Hepatocyte (in vitro differentiated cells): ENCODE measurements at regions not wholly inside any gene's neighbourhood (a gene's known extent, or its start where the extent isn't known, plus 50 kb on each side); places are given as distances from the start of the nearest gene placed in this dataset.
A peak's percentile ranks its signal among the peaks of the same experiment; 100 is the strongest.

Experiments
- DNase-seq: peaks from one replicate; pipeline ENCODE4 v3.0.0-alpha.2; 2016; ENCODE audit warnings: low spot score
- H2AFZ ChIP-seq: fragments of 200-600 bp; sonication (generic); 2 replicates; pipeline ENCODE4 v1.6.0; 2016; ENCODE audit warnings: antibody characterized with exemption, mild to moderate bottlenecking
- H3K27ac ChIP-seq: fragments of 200-600 bp; sonication (generic); 2 replicates; pipeline ENCODE4 v1.5.1; 2016; ENCODE audit warnings: mild to moderate bottlenecking
- H3K27me3 ChIP-seq: fragments of 200-600 bp; sonication (generic); 2 replicates; pipeline ENCODE4 v1.6.1; 2016
- H3K36me3 ChIP-seq: fragments of 200-600 bp; sonication (generic); replicated peaks from 2 replicates; pipeline ENCODE4 v1.5.1; 2016; ENCODE audit warnings: low read depth; ENCODE audit not compliant: insufficient read depth
- H3K4me1 ChIP-seq: fragments of 200-600 bp; sonication (generic); 2 replicates; pipeline ENCODE4 v1.5.1; 2016; ENCODE audit warnings: mild to moderate bottlenecking, moderate library complexity; ENCODE audit not compliant: insufficient read depth
- H3K4me2 ChIP-seq: fragments of 200-600 bp; sonication (generic); 2 replicates; pipeline ENCODE4 v1.6.0; 2016
- H3K4me3 ChIP-seq: fragments of 200-600 bp; sonication (generic); 2 replicates; pipeline ENCODE4 v1.5.1; 2016; ENCODE audit warnings: mild to moderate bottlenecking
- H3K79me2 ChIP-seq: fragments of 200-600 bp; sonication (generic); 2 replicates; pipeline ENCODE4 v1.6.0; 2017; ENCODE audit warnings: mild to moderate bottlenecking
- H3K9me2 ChIP-seq: fragments of 200-600 bp; sonication (generic); replicated peaks from 2 replicates; pipeline ENCODE4 v1.6.0; 2017; ENCODE audit warnings: mild to moderate bottlenecking; ENCODE audit not compliant: insufficient read depth
- H3K9me3 ChIP-seq: fragments of 200-600 bp; sonication (generic); 2 replicates; pipeline ENCODE4 v1.5.1; 2016; ENCODE audit warnings: low read depth, mild to moderate bottlenecking
- H4K20me1 ChIP-seq: fragments of 200-600 bp; sonication (generic); 2 replicates; pipeline ENCODE4 v1.6.0; 2016; ENCODE audit warnings: mild to moderate bottlenecking; ENCODE audit not compliant: insufficient read depth, poor library complexity, severe bottlenecking
- EZH2 ChIP-seq: fragments of 200-600 bp; sonication (generic); IDR thresholded peaks from 2 replicates; pipeline ENCODE4 v1.6.1; 2016; ENCODE audit warnings: antibody characterized with exemption, mild to moderate bottlenecking, borderline replicate concordance
- EZH2phosphoT487 ChIP-seq: fragments of 200-600 bp; sonication (generic); IDR thresholded peaks from one replicate; pipeline ENCODE4 v1.6.1; 2018; ENCODE audit warnings: antibody characterized with exemption, mild to moderate bottlenecking, low read depth, moderate library complexity; ENCODE audit not compliant: unreplicated experiment, severe bottlenecking
- WGBS: methylation state at CpG from one replicate; pipeline ENCODE4 v1.1.6; 2016; ENCODE audit warnings: low lambda C conversion rate; ENCODE audit errors: missing lambda C conversion rate; 5-methylcytosine and 5-hydroxymethylcytosine counted together
- TF ChIP-seq, protein P1 (sequence below): fragments of 200-600 bp; sonication (generic); IDR thresholded peaks from 2 replicates; pipeline ENCODE4 v1.5.1; 2016; ENCODE audit warnings: antibody characterized with exemption, mild to moderate bottlenecking; ENCODE audit not compliant: poor library complexity

DNA sequence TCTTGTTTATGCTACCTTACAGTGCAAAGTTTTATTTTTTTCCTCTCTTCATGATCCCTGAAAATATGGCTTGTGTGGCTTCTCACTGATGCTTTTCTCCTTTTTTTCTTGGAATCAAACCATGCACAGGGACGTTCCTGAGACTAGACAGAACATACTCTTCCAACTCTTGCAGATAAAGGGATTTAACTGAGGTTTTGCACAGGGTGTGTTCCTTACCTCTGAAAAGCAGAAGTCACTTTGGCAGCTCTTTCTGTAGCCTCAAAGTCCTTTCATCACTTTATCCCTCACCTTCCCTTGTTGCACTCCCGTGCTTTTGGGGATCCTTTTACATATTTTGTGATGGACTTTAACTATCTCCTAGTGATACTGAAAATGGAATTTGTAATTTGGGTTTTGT is 300.1 kb downstream of the SPRY1 start:
- H3K27me3 ChIP-seq: no peaks in the 10 kb centered on the region
- TF ChIP-seq, protein P1, sequence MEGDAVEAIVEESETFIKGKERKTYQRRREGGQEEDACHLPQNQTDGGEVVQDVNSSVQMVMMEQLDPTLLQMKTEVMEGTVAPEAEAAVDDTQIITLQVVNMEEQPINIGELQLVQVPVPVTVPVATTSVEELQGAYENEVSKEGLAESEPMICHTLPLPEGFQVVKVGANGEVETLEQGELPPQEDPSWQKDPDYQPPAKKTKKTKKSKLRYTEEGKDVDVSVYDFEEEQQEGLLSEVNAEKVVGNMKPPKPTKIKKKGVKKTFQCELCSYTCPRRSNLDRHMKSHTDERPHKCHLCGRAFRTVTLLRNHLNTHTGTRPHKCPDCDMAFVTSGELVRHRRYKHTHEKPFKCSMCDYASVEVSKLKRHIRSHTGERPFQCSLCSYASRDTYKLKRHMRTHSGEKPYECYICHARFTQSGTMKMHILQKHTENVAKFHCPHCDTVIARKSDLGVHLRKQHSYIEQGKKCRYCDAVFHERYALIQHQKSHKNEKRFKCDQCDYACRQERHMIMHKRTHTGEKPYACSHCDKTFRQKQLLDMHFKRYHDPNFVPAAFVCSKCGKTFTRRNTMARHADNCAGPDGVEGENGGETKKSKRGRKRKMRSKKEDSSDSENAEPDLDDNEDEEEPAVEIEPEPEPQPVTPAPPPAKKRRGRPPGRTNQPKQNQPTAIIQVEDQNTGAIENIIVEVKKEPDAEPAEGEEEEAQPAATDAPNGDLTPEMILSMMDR: no peak
- TF ChIP-seq EZH2phosphoT487 (no peak), EZH2 (no peak)
- no peaks in the 10 kb centered on the region for H3K9me2 ChIP-seq
- H4K20me1 ChIP-seq: no peaks in the 10 kb centered on the region
- H3K4me3 ChIP-seq: no peak overlapping the region
- WGBS: 51% methylated on average over 2 of the region's 2 CpGs
- no peaks in the 10 kb centered on the region for H3K36me3 ChIP-seq
- H2AFZ ChIP-seq: no peak overlapping the region
- no peak for DNase-seq
- H3K4me2 ChIP-seq: no peak overlapping the region
- no peak overlapping the region for H3K27ac ChIP-seq
- H3K4me1 ChIP-seq: peaks cover 3% of the 10 kb centered on the region
- no peaks in the 10 kb centered on the region for H3K9me3 ChIP-seq
- H3K79me2 ChIP-seq: no peaks in the 10 kb centered on the region

DNA sequence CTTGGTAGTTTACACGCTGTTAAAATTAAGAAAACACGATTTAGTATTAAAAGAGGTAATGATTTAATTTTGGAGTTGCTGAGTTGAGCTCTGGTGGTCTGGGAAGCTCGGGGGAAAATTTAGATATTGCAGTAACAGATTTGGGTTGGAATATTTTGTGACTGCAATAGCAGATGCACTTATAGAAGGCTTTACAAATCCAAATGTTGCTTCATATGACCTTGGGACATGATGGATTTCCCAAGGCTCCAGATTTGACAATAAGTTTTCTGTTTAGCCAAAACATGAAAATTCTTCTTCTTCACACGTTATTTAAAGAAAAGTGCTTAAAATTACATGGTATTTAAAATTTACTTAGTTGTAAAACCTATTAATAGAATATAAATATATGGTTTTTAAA is 302.0 kb downstream of the SPRY1 start:
- H3K36me3 ChIP-seq: no peaks in the 10 kb centered on the region
- DNase-seq: no peak
- no peak overlapping the region for H2AFZ ChIP-seq
- no peaks in the 10 kb centered on the region for H4K20me1 ChIP-seq
- no peaks in the 10 kb centered on the region for H3K9me3 ChIP-seq
- H3K79me2 ChIP-seq: no peaks in the 10 kb centered on the region
- TF ChIP-seq, protein P1: no peak
- TF ChIP-seq EZH2phosphoT487 (no peak), EZH2 (no peak)
- H3K4me2 ChIP-seq: no peak overlapping the region
- WGBS: 94% methylated on average over 4 of the region's 4 CpGs
- no peaks in the 10 kb centered on the region for H3K27me3 ChIP-seq
- no peak overlapping the region for H3K4me3 ChIP-seq
- H3K27ac ChIP-seq: no peak overlapping the region
- peaks cover 3% of the 10 kb centered on the region for H3K4me1 ChIP-seq
- H3K9me2 ChIP-seq: no peaks in the 10 kb centered on the region

DNA sequence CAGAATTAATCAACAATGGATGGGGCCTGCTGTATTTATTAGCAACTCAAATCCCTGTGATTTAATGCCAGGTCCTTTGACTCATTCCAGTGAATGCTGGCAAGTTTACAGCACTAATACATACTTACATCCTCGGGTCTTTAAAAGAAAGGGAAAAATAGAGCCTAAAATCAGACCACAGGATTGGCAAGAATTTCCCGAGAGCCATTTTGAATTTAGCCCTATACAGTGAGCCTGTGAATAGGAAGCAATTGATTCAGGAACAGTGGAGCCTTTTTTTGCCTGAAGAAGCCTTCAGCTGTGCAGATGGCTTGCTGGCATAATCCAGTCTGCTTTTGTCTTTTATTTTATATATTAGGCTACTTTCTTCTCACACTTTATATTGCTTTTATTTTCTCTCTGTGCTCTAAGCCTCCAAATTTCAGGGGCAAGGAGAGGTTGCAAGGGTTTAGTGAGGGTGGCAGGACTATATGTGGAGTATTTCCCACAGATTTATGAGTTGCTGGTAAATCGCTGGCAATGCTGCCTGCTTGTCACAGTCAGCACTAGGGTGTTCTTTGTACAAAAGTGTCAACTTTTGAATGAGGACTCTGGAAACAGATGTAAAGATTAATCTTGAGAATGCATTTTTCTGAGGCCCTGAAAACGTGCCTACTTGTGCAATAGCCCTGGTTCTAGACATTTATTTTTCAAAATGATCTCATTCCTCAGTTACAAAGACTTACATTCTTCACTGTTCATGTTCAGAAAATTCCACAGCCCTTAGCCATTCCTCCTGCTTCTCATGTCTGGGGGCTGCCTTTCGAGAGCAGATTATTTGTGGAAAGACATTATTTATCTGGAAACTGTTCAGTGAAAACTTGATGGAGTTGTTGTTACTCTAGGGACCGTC is 303.5 kb downstream of the SPRY1 start:
- 38% methylated on average over 6 of the region's 6 CpGs for WGBS
- no peak overlapping the region for H3K4me3 ChIP-seq
- no peaks in the 10 kb centered on the region for H3K27me3 ChIP-seq
- no peaks in the 10 kb centered on the region for H3K9me3 ChIP-seq
- no peaks in the 10 kb centered on the region for H3K9me2 ChIP-seq
- DNase-seq: peak; percentile 50
- H3K4me1 ChIP-seq: peaks cover 3% of the 10 kb centered on the region
- peak overlapping the region; percentile 28 for H3K4me2 ChIP-seq
- peak overlapping the region; percentile 19 for H2AFZ ChIP-seq
- no peaks in the 10 kb centered on the region for H4K20me1 ChIP-seq
- no peaks in the 10 kb centered on the region for H3K79me2 ChIP-seq
- H3K27ac ChIP-seq: peak overlapping the region; percentile 77
- TF ChIP-seq, protein P1: no peak
- TF ChIP-seq EZH2phosphoT487 (no peak), EZH2 (no peak)
- H3K36me3 ChIP-seq: no peaks in the 10 kb centered on the region
